ENCODE measurements at regions not wholly inside any gene's neighbourhood (a gene's known extent, or its start where the extent isn't known, plus 50 kb on each side); places are given as distances from the start of the nearest gene placed in this dataset.
"Not testable (repeated sequence)": the region's sequence is repeated elsewhere in the genome, so short reads cannot be mapped to it uniquely, and the experiment has no call there.

- TF ChIP-seq, protein P1, sequence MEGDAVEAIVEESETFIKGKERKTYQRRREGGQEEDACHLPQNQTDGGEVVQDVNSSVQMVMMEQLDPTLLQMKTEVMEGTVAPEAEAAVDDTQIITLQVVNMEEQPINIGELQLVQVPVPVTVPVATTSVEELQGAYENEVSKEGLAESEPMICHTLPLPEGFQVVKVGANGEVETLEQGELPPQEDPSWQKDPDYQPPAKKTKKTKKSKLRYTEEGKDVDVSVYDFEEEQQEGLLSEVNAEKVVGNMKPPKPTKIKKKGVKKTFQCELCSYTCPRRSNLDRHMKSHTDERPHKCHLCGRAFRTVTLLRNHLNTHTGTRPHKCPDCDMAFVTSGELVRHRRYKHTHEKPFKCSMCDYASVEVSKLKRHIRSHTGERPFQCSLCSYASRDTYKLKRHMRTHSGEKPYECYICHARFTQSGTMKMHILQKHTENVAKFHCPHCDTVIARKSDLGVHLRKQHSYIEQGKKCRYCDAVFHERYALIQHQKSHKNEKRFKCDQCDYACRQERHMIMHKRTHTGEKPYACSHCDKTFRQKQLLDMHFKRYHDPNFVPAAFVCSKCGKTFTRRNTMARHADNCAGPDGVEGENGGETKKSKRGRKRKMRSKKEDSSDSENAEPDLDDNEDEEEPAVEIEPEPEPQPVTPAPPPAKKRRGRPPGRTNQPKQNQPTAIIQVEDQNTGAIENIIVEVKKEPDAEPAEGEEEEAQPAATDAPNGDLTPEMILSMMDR (IDR thresholded peaks at IDR 0.05) = no peak
- Histone ChIP-seq H3K27ac (no peak overlapping the region), H3K27me3 (ENCODE audit: low read depth) (no peaks in the 10 kb centered on the region), H3K4me1 (no peaks in the 10 kb centered on the region), H3K36me3 (no peaks in the 10 kb centered on the region), H3K4me3 (no peak overlapping the region), H3K9me3 (no peaks in the 10 kb centered on the region)
- intact Hi-C loops (cut with DNase I) = no loop called here
- DNase-seq = no peak
- ATAC-seq = peak in 1 of 2 donors; percentile 36
Observed at GRCh38 chr20:7155282-7155681, 387.8 kb downstream of the BMP2 start.

DNA sequence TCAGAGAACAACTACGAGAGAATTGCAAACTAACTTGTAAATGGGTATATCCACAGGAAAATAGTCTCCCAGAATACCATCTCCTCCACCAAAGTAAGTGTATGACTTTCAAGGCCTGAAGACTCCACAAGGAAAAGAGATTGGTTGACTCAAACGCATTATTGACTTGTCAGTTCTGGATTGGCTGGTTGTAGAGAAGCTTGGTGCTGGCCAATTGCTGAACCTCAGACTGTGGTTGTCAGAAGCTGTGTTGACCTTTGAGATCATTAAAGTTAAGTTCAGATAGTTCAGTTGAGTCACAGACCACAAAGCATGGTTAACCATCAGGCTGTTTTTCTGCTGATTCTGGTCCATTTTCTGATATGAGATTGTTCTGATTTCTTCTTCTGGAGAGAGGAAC is 388.3 kb downstream of the BMP2 start:
- intact Hi-C loops (cut with DNase I) = no loop called here
- DNase-seq = no peak
- H3K4me1 ChIP-seq = no peaks in the 10 kb centered on the region

GRCh38 chr20:7159903-7160302 is 392.4 kb downstream of the BMP2 start:
- Histone ChIP-seq H3K9me3 (no peaks in the 10 kb centered on the region), H3K27me3 (ENCODE audit: low read depth) (no peaks in the 10 kb centered on the region), H3K36me3 (no peaks in the 10 kb centered on the region), H3K4me1 (no peaks in the 10 kb centered on the region), H3K4me3 (no peak overlapping the region), H3K27ac (no peak overlapping the region)
- ATAC-seq (no peak), DNase-seq (no peak)
- intact Hi-C loops (cut with DNase I) = no loop called here
- TF ChIP-seq, protein P1 (IDR thresholded peaks at IDR 0.05) = no peak

More for the DNA sequence above, 388.3 kb downstream of the BMP2 start:
- Histone ChIP-seq H3K9me3 (no peaks in the 10 kb centered on the region), H3K27ac (no peak overlapping the region), H3K36me3 (no peaks in the 10 kb centered on the region), H3K27me3 (ENCODE audit: low read depth) (no peaks in the 10 kb centered on the region), H3K4me3 (no peak overlapping the region)
- TF ChIP-seq, protein P1 (IDR thresholded peaks at IDR 0.05) = no peak
- ATAC-seq = no peak

DNA sequence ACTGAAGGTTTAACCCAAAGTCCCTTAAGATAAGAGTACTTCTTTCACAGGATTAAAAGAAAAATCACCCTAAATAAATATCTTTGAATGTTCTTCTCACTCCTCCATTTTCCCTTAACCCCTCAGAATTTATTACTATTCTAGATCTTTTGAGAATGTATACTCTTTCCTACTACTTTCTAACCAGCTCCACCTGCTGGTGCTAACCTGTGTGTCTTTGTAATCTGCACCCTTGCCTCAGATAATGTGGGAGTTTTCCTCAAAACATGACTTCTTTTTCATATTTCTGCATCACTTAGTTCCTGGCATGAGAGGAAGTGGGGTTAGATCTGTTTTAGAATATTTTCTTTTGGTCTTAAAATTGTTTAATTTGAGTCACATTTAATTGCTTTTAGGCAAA is 394.2 kb downstream of the BMP2 start:
- Histone ChIP-seq H3K9me3 (no peaks in the 10 kb centered on the region), H3K27me3 (ENCODE audit: low read depth) (no peaks in the 10 kb centered on the region), H3K4me1 (no peaks in the 10 kb centered on the region), H3K4me3 (no peak overlapping the region), H3K27ac (no peak overlapping the region), H3K36me3 (no peaks in the 10 kb centered on the region)
- intact Hi-C loops (cut with DNase I) = no loop called here
- TF ChIP-seq, protein P1 (IDR thresholded peaks at IDR 0.05) = peak; percentile 29
- DNase-seq (no peak), ATAC-seq (no peak)

GRCh38 chr20:7171911-7172310 is 404.4 kb downstream of the BMP2 start:
- DNase-seq (no peak), ATAC-seq (no peak)
- Histone ChIP-seq H3K4me3 (no peak overlapping the region), H3K36me3 (no peaks in the 10 kb centered on the region), H3K9me3 (no peaks in the 10 kb centered on the region), H3K27me3 (ENCODE audit: low read depth) (no peaks in the 10 kb centered on the region), H3K4me1 (no peaks in the 10 kb centered on the region), H3K27ac (no peak overlapping the region)
- intact Hi-C loops (cut with DNase I) = no loop called here
- TF ChIP-seq, protein P1 (IDR thresholded peaks at IDR 0.05) = no peak

- TF ChIP-seq, protein P1 (IDR thresholded peaks at IDR 0.05) = no peak
- Histone ChIP-seq H3K4me1 (no peaks in the 10 kb centered on the region), H3K27ac (no peak overlapping the region), H3K27me3 (ENCODE audit: low read depth) (no peaks in the 10 kb centered on the region), H3K4me3 (no peak overlapping the region), H3K36me3 (no peaks in the 10 kb centered on the region), H3K9me3 (no peaks in the 10 kb centered on the region)
- DNase-seq (no peak), ATAC-seq (no peak)
- intact Hi-C loops (cut with DNase I) = no loop called here
Observed at GRCh38 chr20:7174554-7174953, 407.1 kb downstream of the BMP2 start.

GRCh38 chr20:7175827-7176226 is 408.3 kb downstream of the BMP2 start:
- H3K36me3 ChIP-seq; H3K27me3 ChIP-seq (ENCODE audit: low read depth); H3K9me3 ChIP-seq; H3K27ac ChIP-seq; intact Hi-C loops (cut with DNase I); DNase-seq; H3K4me3 ChIP-seq; H3K4me1 ChIP-seq; ATAC-seq: not testable (repeated sequence)
